ENCODE measurements at regions not wholly inside any gene's neighbourhood (a gene's known extent, or its start where the extent isn't known, plus 50 kb on each side); places are given as distances from the start of the nearest gene placed in this dataset.

DNA sequence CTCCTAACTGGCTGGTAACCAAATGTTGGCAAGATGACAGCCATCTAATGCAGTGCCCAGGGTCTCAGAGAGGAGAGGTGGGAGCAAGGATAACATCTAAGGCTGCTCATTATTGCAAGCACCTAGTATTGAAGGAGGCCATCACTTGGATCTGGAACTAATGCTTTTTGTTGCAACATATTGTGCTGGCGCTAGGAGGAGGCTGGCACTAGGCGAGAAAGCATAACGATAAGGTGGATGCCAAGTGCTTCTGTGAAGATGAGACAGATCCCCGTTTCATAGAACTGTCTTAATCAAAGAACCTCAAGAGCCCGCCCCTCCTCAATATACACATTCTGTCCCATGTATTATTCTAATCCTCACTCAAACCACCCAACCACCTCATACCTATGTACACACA is 774.0 kb downstream of the VRK1 start:
- DNase-seq (ENCODE audit: low spot score) (no peak), ATAC-seq (no peak)
- ChIA-PET POLR2A (no interaction called here), CTCF (no interaction called here)
- peaks cover 3% of the 10 kb centered on the region for H3K27me3 Mint-ChIP-seq (ENCODE audit: low read depth)
- H3K36me3 Mint-ChIP-seq, result peaks cover 2% of the 10 kb centered on the region
- H3K27ac Mint-ChIP-seq, result no peak overlapping the region
- no peak overlapping the region for H3K4me3 Mint-ChIP-seq
- no peak for TF ChIP-seq NFATC4 (CRISPR knock-in tag; IDR thresholded peaks at IDR 0.05)
- H3K4me1 Mint-ChIP-seq, result peaks cover 16% of the 10 kb centered on the region
- H3K9me3 Mint-ChIP-seq, result peaks cover 16% of the 10 kb centered on the region

DNA sequence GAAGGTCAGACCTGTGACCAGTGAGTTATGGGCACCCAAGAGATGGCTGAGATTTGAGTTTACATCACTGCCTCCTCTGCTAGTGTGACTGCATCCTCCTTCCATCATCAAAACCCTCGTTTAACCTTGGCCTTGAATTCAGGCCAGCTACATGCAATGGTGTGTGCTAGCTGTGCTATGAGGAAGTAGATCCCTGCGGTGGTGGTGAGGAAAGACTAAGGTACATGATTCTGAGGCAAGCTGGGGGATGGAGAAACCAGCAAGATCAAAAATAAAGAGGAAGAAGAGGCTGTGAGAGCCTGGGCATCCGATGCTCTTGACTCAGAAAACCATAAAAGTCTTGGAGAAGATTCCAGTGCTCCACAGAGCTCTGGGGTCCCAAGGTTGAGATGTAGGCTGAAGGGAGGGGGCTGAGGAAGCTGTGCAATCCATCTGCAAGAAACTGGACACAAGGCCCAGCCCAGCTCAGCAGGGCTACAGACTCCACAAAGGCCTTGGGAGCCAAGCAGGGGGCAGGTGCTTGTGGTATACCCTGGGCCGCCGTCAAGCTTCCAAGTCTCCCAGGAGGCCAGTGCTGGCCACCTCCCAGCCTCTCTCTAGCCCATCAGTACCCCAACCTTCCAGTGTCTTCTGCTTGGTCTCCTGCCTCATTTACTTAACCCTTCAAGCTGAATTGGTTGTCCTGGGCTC is 774.8 kb downstream of the VRK1 start:
- peaks cover 3% of the 10 kb centered on the region for H3K27me3 Mint-ChIP-seq (ENCODE audit: low read depth)
- CTCF ChIA-PET, result no interaction called here
- ATAC-seq (no peak), DNase-seq (ENCODE audit: low spot score) (no peak)
- H3K27ac Mint-ChIP-seq, result no peak overlapping the region
- peaks cover 16% of the 10 kb centered on the region for H3K4me1 Mint-ChIP-seq
- TF ChIP-seq, protein P1, sequence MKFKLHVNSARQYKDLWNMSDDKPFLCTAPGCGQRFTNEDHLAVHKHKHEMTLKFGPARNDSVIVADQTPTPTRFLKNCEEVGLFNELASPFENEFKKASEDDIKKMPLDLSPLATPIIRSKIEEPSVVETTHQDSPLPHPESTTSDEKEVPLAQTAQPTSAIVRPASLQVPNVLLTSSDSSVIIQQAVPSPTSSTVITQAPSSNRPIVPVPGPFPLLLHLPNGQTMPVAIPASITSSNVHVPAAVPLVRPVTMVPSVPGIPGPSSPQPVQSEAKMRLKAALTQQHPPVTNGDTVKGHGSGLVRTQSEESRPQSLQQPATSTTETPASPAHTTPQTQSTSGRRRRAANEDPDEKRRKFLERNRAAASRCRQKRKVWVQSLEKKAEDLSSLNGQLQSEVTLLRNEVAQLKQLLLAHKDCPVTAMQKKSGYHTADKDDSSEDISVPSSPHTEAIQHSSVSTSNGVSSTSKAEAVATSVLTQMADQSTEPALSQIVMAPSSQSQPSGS (CRISPR knock-in tag; IDR thresholded peaks at IDR 0.05; ENCODE audit: borderline replicate concordance, low read depth), result no peak
- TF ChIP-seq NFYB (CRISPR knock-in tag; conservative IDR thresholded peaks at IDR 0.05; ENCODE audit: low read depth) (no peak), GRHL2 (CRISPR knock-in tag; IDR thresholded peaks at IDR 0.05; ENCODE audit: insufficient replicate concordance, severe bottlenecking) (no peak), NR1H2 (CRISPR knock-in tag; IDR thresholded peaks at IDR 0.05) (no peak), MXD4 (CRISPR knock-in tag; IDR thresholded peaks at IDR 0.05; ENCODE audit: borderline replicate concordance) (no peak), OVOL2 (CRISPR knock-in tag; IDR thresholded peaks at IDR 0.05; ENCODE audit: borderline replicate concordance) (no peak), ATF3 (CRISPR knock-in tag; conservative IDR thresholded peaks at IDR 0.05) (no peak), ZNF121 (CRISPR knock-in tag; IDR thresholded peaks at IDR 0.05) (no peak), HMGXB4 (CRISPR knock-in tag; IDR thresholded peaks at IDR 0.05) (no peak), MAX (CRISPR knock-in tag; IDR thresholded peaks at IDR 0.05) (no peak), ZNF263 (CRISPR knock-in tag; IDR thresholded peaks at IDR 0.05; ENCODE audit: low read depth) (no peak), CBFB (CRISPR knock-in tag; IDR thresholded peaks at IDR 0.05; ENCODE audit: low read depth) (no peak), SP1 (CRISPR knock-in tag; conservative IDR thresholded peaks at IDR 0.05) (no peak), JAZF1 (CRISPR knock-in tag; IDR thresholded peaks at IDR 0.05) (no peak), JUN (CRISPR knock-in tag; IDR thresholded peaks at IDR 0.05) (no peak), ZNF396 (CRISPR knock-in tag; IDR thresholded peaks at IDR 0.05; ENCODE audit: borderline replicate concordance) (no peak), CDX4 (CRISPR knock-in tag; IDR thresholded peaks at IDR 0.05; ENCODE audit: borderline replicate concordance) (no peak), NR2C2 (CRISPR knock-in tag; IDR thresholded peaks at IDR 0.05) (no peak)
- no peak overlapping the region for H3K4me3 Mint-ChIP-seq
- POLR2A ChIA-PET, result no interaction called here
- H3K36me3 Mint-ChIP-seq, result peaks cover 2% of the 10 kb centered on the region
- H3K9me3 Mint-ChIP-seq, result peaks cover 16% of the 10 kb centered on the region

All from WTC11 (cell line).